Tibial nerve (tissue), 4 donors: ENCODE measurements at regions not wholly inside any gene's neighbourhood (a gene's known extent, or its start where the extent isn't known, plus 50 kb on each side); places are given as distances from the start of the nearest gene placed in this dataset.
"Not testable (repeated sequence)": the region's sequence is repeated elsewhere in the genome, so short reads cannot be mapped to it uniquely, and the experiment has no call there.

Experiments
- EP300 ChIP-seq, 2 donors: sonication (generic); formaldehyde crosslinking; IDR thresholded peaks; one replicate each; pipeline ENCODE4 v1.6.1; 2017; ENCODE audit warnings: antibody characterized with exemption in 2 of 2, mild to moderate bottlenecking in 1 of 2
- POLR2A ChIP-seq, 2 donors: fragments of 450-650 bp; IDR thresholded peaks; one replicate each; pipeline ENCODE4 v1.6.1; 2017; ENCODE audit warnings: antibody characterized with exemption in 2 of 2, mild to moderate bottlenecking in 2 of 2, moderate library complexity in 2 of 2
- TF ChIP-seq, protein P1 (sequence below), 5 experiments: fragments of 200-600 bp in 3 of 5; fragments of 450-650 bp in 2 of 5; sonication (generic) in 3 of 5; IDR thresholded peaks; one replicate each; pipeline ENCODE4 v1.5.1; 2016 to 2019; ENCODE audit warnings: antibody characterized with exemption in 5 of 5, mild to moderate bottlenecking in 3 of 5, moderate library complexity in 2 of 5

DNA sequence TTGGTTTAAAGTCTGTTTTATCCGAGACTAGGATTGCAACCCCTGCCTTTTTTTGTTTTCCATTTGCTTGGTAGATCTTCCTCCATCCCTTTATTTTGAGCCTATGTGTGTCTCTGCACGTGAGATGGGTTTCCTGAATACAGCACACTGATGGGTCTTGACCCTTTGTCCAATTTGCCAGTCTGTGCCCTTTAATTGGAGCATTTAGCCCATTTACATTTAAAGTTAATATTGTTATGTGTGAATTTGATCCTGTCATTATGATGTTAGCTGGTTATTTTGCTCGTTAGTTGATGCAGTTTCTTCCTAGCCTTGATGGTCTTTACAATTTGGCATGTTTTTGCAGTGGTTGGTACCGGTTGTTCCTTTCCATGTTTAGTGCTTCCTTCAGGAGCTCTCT is 70.8 kb upstream of the CTNNA1 start:
- TF ChIP-seq, protein P1, sequence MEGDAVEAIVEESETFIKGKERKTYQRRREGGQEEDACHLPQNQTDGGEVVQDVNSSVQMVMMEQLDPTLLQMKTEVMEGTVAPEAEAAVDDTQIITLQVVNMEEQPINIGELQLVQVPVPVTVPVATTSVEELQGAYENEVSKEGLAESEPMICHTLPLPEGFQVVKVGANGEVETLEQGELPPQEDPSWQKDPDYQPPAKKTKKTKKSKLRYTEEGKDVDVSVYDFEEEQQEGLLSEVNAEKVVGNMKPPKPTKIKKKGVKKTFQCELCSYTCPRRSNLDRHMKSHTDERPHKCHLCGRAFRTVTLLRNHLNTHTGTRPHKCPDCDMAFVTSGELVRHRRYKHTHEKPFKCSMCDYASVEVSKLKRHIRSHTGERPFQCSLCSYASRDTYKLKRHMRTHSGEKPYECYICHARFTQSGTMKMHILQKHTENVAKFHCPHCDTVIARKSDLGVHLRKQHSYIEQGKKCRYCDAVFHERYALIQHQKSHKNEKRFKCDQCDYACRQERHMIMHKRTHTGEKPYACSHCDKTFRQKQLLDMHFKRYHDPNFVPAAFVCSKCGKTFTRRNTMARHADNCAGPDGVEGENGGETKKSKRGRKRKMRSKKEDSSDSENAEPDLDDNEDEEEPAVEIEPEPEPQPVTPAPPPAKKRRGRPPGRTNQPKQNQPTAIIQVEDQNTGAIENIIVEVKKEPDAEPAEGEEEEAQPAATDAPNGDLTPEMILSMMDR (IDR thresholded peaks at IDR 0.05), result not testable (repeated sequence)
- not testable (repeated sequence) for TF ChIP-seq POLR2A, EP300 (IDR thresholded peaks at IDR 0.05)
